IPS-NIHi11 (cell line): ENCODE measurements at regions not wholly inside any gene's neighbourhood (a gene's known extent, or its start where the extent isn't known, plus 50 kb on each side); places are given as distances from the start of the nearest gene placed in this dataset.
A peak's percentile ranks its signal among the peaks of the same experiment; 100 is the strongest.
"Not testable (repeated sequence)": the region's sequence is repeated elsewhere in the genome, so short reads cannot be mapped to it uniquely, and the experiment has no call there.

Experiments
- DNase-seq: peaks from one replicate; pipeline ENCODE4 v3.0.0; 2012; ENCODE audit warnings: mixed read lengths, low spot score

DNA sequence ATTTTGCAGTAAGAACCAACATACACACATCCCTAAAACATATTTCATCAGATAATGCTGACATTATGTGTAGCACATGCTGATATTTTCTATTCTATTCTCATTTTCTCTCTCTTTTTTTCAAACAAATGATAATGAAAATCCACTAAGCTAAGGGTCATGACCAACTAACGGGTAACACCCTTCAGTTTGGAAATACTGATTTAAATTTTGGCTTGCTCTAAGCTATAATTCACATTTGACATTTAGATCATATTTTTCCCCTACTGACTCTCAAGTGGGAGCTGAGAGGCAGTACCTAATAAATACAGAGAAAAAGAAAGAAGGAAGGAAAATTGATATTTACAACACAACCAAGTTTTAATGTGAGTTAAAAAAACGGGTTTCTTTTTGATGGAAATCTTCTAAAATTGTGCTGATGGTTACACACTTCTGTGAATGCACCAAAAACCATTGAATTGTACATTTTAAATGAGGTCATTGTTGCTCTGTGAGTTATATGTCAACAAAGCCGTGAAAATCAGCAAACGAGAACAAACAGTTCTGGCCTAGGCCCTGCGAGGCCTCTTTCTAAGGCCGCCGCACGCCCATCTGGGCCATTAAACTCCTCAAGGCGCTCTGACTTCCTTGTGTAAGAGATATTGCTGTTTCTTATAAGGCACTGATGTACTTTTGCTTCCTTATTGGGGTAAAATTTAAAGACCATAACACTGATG is 124.2 kb downstream of the GALR1 start:
- DNase-seq, result no peak

DNA sequence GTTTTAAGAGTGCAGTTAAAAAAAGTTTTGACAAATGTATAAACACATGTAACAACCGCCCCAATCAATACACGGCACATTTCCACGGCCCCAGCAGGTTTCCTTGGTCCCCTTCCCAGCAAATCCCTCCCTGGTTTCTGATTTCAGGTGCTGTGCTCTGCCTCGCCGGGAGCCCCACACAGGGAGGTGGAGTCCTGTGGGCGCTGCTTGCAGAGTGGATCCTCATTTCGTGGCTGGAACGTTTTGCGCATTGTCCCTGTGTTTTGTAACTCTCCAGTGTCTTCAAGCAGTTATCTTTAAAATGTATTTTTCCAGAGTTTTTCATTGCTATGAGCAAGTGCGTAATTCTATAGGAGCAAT is 124.8 kb downstream of the GALR1 start:
- no peak for DNase-seq

DNA sequence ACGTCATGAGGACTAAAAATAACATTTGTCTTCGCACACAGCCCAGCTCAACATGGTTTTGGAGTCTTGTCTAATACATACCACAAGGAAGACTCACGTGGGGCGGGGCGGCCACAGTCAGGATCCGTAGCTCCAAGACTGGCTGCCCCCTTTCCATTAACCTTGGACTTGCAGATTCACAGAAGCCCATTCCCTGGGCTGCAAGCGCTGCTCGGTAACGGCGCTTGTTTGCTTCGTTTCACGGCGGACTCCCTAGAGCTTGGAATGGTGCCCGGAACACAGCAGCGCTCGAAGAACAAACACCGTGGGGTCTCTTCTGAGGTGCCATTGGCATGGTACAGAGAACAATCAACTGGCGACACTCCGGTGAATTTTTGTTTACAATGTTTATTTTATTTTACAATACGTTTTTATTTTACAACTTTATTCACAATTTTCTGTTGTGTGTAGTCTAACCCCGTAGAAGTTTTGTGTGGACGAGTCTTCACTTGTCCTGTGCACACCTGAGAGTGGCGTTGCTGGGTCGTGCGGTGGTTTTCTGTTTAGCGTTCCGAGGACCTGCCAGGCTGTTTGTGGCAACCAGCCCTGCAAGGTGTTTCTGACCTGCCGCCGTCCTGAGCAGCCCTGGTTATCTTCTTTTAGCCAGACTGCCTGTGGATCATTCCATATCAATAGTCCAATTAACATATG is 126.5 kb downstream of the GALR1 start:
- no peak for DNase-seq

DNA sequence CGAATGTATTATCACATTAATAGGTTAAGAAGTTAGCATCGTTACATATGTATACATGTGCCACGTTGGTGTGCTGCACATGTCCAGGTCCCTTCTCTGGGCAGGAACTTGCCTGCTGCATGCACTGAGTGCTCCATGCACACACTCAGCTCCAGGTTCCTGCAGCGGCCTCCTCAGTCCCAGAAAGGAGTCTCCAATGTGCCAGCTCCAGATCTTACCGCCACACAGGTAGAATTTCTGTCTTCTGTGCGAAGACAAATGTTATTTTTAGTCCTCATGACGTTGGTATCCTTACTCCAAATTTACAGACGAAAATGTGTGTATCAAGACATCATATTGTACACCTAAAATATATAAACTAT is 127.1 kb downstream of the GALR1 start:
- DNase-seq, result no peak

DNA sequence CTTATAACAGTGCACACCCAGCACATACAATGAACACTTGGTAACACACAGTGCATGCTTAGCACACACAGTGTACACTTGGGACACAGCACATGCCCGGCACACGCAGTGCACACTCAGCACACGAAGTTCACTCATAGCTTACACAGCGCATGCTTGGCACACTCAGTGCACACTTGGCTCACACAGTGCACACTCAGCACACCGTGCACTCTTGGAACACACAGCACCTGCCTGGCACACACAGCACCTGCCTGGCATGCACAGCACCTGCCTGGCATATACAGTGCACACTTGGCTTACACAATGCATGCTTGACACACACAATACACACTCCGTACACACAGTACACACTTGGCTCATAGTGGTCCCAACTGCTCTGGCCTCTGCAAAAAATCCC is 128.2 kb downstream of the GALR1 start:
- DNase-seq, result no peak

DNA sequence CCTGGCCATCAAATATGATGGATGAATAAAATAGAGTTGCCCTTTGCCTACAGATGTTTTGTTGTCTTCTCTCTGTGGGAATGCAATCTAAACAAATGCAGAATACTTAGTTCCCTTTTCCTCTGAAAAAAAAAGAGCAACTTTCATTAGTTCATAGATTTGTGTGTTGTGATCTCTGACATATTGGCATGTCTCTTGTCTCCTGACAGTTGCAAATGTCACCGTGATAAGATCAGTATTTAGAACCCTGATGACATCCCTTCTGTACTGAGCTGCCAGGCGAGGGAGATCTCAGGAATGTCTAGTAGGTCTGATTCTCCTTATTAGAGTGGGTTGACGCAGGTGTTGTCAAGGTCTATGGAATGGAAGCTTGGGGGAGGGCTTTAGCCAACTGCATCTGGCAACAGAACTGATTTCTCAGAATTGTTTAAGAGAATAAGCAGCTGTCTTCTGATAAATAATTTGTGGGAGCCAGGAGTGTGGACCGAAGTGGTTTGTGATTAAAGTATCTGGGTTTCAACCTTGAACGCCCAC is 130.4 kb downstream of the GALR1 start:
- DNase-seq, result no peak

DNA sequence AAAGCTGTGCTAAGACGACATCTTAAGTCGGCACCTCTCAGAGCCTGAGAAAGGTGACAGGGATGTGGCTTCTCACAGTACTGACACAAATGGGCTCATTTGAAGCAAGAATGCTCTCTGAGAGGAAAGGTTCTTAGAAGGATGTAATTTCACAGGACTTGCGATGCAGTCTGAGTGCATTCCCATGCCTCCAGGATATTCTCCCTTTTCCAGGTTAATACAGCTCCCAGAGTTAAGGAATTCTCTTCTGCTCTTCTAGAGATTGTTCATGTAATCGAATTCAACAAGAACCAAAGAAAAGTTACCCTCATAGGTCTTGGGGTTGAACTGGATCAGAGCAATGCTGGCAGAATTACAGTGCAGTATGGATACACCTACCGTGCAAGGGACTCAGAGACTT is 131.0 kb downstream of the GALR1 start:
- no peak for DNase-seq

DNA sequence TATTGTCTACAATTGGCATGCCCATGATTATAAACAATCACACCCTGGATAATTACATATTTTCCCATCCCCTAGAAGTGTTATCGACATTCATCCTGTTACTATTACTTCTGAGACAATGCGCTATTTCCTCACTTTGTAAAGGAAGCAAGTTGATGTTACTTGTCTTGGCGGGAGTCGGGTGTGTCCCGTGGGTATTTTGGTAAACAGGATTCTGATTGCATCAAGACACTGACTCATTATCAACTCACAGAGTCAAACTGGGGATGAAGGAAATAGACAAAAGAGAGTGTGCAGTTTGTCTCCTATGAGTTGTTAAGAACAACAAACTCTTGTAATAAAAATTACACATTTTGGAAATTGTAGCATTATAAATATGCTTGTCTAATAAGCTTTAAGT is 142.7 kb downstream of the GALR1 start:
- DNase-seq, result no peak

DNA sequence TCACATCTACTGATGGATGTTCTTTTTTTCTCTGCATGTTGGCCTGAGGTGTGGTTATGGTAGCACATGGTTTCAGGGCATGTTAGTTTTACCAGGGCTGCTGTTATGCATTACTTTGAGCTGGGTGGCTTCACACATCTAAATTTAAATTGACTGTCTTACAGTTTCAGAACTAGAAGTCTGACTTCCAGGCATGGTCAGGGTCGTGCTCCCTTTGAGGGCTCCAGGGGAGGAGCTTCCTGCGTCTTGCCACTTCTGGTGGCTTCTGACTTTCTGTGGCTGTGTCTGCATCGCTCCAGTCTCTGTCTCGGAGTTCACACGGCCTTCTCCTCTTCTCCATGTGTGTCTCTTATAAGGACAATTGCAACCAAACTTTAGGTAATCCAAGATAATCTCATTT is 143.9 kb downstream of the GALR1 start:
- no peak for DNase-seq

DNA sequence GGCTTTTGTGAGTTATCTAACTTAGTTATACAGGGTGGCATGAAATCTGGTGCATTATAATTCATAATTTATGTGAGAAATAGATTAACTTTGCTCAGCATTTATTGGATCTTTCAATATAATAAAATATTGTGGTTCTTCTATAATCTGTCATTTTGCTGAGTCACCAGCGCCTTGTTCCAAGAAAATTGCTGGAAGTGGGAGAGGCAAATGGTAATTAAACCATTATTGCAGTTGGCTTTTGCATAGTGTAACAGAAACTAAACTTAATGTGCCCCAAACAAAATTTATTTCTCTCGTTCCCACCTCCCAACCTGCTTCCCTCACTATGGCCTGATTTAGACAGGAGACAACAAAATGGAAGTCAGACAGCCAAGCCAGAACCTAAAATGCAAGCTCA is 146.3 kb downstream of the GALR1 start:
- no peak for DNase-seq

DNA sequence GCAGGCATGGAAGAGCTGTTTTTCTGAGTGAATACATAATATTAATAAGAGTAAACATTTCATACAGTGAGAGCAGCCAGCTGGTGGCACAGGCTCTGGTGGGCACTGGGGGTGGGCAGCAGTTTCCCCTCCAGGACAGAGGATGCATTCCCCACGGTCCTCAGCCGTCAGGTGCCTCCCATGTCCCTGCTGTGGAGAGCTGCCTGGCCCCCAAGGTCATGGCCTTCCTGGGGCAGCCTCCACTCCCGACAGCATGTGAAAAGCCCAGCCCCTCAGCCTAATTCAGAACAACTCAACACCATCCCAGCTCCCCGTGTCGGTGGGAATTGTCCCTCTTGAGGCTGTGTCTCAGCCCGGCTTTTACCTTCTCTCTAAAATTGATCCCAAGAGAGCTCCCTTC is 147.4 kb downstream of the GALR1 start:
- DNase-seq, result no peak

DNA sequence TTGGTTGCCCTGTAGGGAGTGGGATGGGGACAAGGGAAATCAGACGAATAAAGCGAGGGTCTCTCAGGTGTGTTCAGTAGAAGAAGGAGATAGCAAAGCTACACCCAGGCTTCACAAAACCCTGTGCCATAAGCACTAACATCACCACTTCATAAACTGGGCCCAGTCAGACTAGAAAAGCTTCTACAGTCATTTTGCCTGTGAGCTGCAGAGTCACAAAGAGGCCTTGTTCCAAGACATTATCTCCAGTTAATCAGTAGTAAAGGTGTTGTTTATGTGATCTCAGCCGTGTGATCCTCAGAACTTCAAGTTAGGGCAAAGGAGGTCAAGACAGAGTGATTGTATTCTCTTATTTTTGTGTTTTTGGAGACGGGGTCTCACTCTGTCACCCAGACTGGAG is 148.0 kb downstream of the GALR1 start:
- DNase-seq, result no peak

DNA sequence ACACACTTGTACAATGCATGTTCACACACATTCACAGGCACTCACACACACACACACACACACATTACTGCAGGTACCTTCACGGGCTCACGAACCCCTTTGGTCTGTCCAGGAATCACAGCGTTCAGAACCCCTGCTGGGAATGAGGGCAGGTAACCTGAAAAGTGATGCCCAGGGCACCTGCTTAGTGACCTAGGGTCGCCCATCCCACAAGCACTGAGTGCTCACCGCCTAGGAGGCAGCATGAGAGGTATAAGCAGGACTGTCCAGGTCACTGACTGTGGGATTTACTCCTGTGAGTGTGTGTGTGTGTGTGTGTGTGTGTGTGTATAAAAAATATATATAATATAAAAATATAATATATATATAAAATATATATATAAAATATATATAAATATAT is 150.9 kb downstream of the GALR1 start:
- no peak for DNase-seq

DNA sequence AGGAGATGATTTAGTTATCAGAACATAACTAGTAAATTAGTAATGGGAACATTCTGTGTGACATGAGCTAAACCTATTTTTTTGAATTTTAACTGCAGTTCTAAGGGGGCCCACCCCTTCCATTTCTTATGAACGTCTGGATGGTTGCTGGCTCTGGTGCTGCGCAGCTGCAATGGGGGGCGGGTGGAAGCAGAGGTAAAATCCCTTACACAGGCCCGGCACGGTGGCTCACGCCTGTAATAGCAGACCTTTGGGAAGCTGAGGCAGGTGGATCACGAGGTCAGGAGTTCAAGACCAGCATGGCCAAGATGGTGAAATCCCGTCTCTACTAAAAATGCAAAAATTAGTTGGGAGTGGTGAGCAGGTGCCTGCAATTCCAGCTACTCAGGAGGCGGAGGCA is 151.5 kb downstream of the GALR1 start:
- DNase-seq, result no peak

DNA sequence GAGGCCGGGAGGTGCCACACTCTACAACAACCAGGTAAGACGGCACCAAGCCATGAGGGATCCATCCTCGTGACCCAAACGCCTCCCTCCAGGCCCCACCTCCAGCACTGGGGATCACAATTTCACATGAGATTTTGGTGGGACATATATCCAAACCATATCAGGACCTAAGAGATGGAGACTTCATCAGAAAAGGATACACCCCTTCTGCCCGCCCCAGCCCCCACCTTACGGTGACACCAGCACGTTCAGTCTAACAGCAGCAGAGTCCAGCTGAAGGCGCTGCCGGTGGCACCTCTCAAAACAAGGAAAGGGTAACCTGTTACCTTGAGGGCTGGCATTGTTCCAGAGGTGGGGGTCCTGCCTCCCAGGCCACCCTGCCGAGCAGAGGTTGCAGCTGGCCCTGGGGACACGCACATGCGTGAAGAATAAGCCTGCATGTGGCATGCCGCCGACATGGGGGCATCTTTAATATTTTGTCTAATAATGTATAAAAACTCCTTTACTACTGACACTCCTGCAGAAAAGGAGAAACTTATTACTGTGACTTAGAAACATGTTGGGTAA is 154.4 kb downstream of the GALR1 start:
- DNase-seq, result no peak

DNA sequence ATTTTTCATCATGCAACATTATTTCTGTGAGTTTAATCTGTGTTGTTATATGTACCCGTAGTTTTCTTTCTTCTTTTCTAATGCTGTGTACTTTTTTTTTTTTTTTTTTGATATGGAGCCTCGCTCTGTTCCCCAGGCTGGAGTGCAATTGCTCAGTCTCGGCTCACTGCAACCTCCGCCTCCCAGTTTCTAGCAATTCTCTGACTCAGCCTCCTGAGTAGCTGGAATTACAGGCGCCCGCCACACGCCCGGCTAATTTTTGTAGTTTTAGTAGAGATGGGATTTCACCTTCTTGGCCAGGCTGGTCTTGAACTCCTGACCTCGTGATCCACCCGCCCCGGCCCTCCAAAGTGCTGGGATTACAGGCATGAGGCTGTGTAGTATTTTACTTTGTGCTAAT is 155.4 kb downstream of the GALR1 start:
- no peak for DNase-seq

DNA sequence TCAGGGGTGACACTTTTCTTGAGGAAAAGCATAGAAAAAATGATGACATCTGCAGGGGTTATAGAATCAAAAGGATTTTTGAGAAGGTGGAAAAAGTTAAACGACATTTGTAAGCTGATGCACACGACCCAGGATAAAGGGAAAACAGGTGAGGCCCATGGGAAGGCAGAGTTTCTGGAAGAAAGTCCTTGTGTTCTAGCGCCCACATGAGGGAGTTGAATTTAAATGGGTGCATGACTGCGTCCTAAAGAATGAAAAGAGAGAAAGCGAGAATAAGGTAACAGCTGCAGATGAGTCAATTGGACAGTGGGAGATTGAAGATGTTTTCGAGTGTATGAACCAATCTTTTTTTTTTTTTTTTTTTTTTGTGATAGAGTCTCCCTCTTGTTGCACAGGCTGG is 158.1 kb downstream of the GALR1 start:
- peak; percentile 30 for DNase-seq

DNA sequence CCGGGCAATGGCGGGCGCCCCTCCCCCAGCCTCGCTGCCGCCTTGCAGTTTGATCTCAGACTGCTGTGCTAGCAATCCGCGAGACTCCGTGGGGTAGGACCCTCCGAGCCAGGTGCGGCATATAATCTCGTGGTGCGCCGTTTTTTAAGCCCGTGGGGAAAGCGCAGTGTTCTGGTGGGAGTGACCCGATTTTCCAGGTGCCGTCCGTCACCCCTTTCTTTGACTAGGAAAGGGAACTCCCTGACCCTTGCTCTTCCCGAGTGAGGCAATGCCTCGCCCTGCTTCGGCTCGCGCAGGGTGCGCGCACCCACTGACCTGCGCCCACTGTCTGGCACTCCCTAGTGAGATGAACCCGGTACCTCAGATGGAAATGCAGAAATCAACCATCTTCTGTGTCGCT is 171.9 kb downstream of the GALR1 start:
- not testable (repeated sequence) for DNase-seq

DNA sequence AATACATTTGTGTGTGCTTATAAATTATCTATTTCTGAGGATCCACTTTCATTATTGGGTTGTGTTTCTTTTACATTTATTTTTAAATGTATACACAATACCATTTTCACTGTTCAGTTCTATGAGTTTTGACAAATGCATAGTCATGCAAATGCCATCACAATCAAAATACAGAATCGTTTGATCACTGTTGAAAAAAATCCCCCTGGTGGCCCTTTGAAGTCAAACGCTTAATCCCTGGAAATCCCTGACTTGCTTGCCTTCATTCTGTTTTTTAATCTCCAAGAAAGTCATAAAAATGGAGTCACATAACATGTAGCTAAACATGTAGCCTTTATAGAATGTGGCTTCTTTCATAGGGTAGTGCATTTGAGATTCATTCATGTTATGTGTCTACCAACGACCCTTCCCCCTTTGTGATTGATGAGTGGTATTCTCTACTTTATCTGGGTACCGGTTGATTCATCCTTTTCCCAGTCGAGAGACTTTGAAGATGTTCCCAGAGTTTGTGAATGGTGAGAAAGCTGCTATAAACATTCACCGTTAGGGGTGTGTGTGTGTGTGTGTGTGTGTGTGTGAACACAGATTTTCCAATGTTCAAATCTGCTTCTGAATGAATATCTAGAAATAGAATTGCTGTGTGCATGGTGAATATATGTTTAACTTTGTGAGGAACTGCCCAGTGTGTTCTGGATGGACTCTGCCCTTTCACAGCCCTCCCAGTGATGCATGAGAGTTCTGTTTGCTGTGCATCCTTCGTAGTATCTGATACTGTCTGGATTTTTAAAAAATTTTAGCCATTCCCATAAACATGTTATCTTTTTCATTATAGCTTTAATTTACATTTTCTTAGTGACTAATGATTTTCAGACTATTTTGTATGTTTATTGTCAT is 173.6 kb downstream of the GALR1 start:
- DNase-seq, result no peak

DNA sequence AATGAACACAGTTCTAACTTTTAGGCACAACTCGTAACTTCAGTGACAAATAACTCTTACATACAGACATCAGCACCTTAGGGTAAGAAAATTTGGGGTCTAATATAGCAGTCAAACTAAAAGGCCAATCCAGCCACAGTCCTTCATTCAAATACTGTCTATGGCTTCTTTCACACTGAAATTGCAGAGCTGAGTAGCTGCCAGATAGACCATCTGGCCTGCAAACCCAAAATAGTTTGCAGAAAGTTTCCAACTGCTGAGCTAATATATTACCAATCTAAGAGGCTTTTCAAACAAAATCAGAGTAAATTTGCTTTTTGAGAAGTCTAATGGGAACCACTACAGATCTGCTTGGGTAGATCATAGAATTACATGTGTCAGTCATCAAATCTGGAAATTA is 183.4 kb downstream of the GALR1 start:
- no peak for DNase-seq

DNA sequence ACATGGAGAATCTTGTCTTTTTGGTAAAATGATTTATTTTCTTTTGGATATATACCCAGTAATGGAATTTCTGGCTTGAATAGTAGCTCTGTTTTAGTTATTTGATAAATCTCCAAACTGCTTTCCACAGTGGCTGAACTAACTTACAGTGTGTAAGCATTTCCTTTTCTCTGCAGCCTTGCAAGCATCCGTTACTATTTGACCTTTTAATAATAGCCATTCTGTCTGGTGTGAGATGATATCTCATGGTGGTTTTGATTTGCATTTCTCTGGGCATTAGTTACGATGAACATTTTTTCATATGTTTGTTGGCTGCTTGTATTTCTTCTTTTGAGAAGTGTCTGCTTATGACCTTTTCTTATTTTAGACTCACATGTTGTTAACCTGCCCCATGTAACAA is 190.2 kb downstream of the GALR1 start:
- no peak for DNase-seq

DNA sequence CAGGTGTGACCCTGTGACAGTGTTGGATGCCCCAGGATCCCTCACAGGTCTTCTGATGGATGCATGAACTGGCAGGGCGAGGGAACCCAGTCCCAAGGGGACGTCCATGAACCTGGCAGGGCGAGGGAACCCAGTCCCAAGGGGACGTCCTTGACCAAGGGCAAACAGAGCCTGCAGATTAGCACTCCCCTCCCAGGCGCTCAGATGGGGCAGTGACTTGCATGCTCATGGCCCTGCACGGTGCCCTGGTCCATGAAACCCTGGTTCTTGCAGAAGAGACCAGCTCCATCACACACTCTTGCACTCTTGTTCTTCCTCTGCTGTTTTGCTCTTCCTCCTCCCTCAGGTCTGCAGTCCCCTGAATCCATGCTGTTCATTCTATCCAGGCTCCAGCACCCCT is 192.7 kb downstream of the GALR1 start:
- DNase-seq, result no peak

DNA sequence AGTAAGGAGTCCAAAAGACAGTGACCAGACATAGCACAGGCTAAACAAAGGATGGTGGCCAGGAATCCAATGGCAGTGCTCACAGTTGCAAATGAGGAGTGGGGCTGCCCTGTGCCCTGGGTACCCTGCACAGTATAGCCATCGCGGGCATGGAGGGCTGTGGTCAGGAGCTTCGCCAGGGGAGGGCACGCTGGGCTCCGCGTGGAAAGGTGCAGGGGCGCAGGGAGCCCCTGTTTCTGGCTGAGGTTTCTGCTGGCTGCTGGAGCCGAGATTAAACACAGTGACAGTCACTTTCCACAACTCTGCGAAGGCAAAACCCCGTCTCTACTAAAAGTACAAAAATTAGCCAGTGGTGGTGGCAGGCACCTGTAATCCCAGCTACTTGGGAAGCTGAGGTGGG is 194.7 kb downstream of the GALR1 start:
- no peak for DNase-seq
